Activated naive CD4-positive, alpha-beta T cell treated with anti-CD3 and anti-CD28 coated beads for 36 hours (primary cell): ENCODE measurements at regions not wholly inside any gene's neighbourhood (a gene's known extent, or its start where the extent isn't known, plus 50 kb on each side); places are given as distances from the start of the nearest gene placed in this dataset.

ENCODE experiments used
- CTCF ChIA-PET: fragments of 350-600 bp; sonication (Branson Sonifier 250); formaldehyde crosslinking; loops from one replicate; lab custom pipeline; 2021; ENCODE audit warnings: antibody characterized with exemption; lab: Charles Lee
- DNase-seq: peaks from one replicate; pipeline ENCODE4 v3.0.0-alpha.2; 2020
- H3K27ac Mint-ChIP-seq: one replicate; pipeline ENCODE4 v1.8.0; 2021; ENCODE audit warnings: mild to moderate bottlenecking, mixed read lengths
- H3K27me3 Mint-ChIP-seq: one replicate; pipeline ENCODE4 v1.8.0; 2021; ENCODE audit warnings: low read depth, mixed read lengths
- H3K36me3 Mint-ChIP-seq: one replicate; pipeline ENCODE4 v1.8.0; 2021; ENCODE audit warnings: low read depth, mixed read lengths
- H3K4me1 Mint-ChIP-seq: one replicate; pipeline ENCODE4 v1.8.0; 2021; ENCODE audit warnings: low read depth, mixed read lengths
- H3K4me3 Mint-ChIP-seq: one replicate; pipeline ENCODE4 v1.8.0; 2021; ENCODE audit warnings: mild to moderate bottlenecking, moderate library complexity, mixed read lengths
- H3K9me3 Mint-ChIP-seq: one replicate; pipeline ENCODE4 v1.8.0; 2021; ENCODE audit warnings: mixed read lengths
- intact Hi-C: fragments of 100-400 bp; cut with micrococcal nuclease; formaldehyde crosslinking; loops from one replicate; pipeline ENCODE4 v1.15.1; 2023

GRCh38 chr6:169022079-169022478, 231.6 kb downstream of the THBS2 start:
- Mint-ChIP-seq H3K4me1 (no peaks in the 10 kb centered on the region), H3K36me3 (peaks cover 3% of the 10 kb centered on the region), H3K4me3 (no peak overlapping the region), H3K9me3 (peaks cover 6% of the 10 kb centered on the region), H3K27ac (no peak overlapping the region), H3K27me3 (peaks cover 14% of the 10 kb centered on the region)
- intact Hi-C loops: no loop called here
- no peak for DNase-seq
- CTCF ChIA-PET: no interaction called here

- no peaks in the 10 kb centered on the region for H3K4me1 Mint-ChIP-seq
- CTCF ChIA-PET: no interaction called here
- H3K9me3 Mint-ChIP-seq: peaks cover 11% of the 10 kb centered on the region
- DNase-seq: no peak
- peaks cover 19% of the 10 kb centered on the region for H3K27me3 Mint-ChIP-seq
- intact Hi-C loops: no loop called here
- peaks cover 5% of the 10 kb centered on the region for H3K36me3 Mint-ChIP-seq
- no peak overlapping the region for H3K27ac Mint-ChIP-seq
- H3K4me3 Mint-ChIP-seq: no peak overlapping the region
These were observed 232.8 kb downstream of the THBS2 start for GRCh38 chr6:169020821-169021220.

GRCh38 chr6:169019727-169020491, 233.7 kb downstream of the THBS2 start:
- Mint-ChIP-seq H3K4me3 (no peak overlapping the region), H3K36me3 (peaks cover 5% of the 10 kb centered on the region), H3K9me3 (peaks cover 11% of the 10 kb centered on the region), H3K27ac (no peak overlapping the region), H3K27me3 (peaks cover 22% of the 10 kb centered on the region), H3K4me1 (no peaks in the 10 kb centered on the region)
- intact Hi-C loops: no loop called here
- no peak for DNase-seq
- CTCF ChIA-PET: no interaction called here

- intact Hi-C loops: no loop called here
- Mint-ChIP-seq H3K4me1 (no peaks in the 10 kb centered on the region), H3K27me3 (peaks cover 22% of the 10 kb centered on the region), H3K36me3 (peaks cover 5% of the 10 kb centered on the region), H3K4me3 (no peak overlapping the region), H3K27ac (no peak overlapping the region), H3K9me3 (peaks cover 11% of the 10 kb centered on the region)
- no peak for DNase-seq
- CTCF ChIA-PET: no interaction called here
These were observed 234.5 kb downstream of the THBS2 start for GRCh38 chr6:169019111-169019510.

GRCh38 chr6:169016758-169017157, 236.9 kb downstream of the THBS2 start:
- Mint-ChIP-seq H3K36me3 (peaks cover 5% of the 10 kb centered on the region), H3K4me1 (no peaks in the 10 kb centered on the region), H3K9me3 (peaks cover 11% of the 10 kb centered on the region), H3K27me3 (peaks cover 22% of the 10 kb centered on the region), H3K4me3 (no peak overlapping the region), H3K27ac (no peak overlapping the region)
- CTCF ChIA-PET: interaction anchor here (0.7 kb wide), 1 partner anchor 279 kb away, joined by 3 read pairs; no protein-coding TSS in a partner anchor
- intact Hi-C loops: no loop called here
- no peak for DNase-seq

- H3K4me3 Mint-ChIP-seq: no peak overlapping the region
- H3K9me3 Mint-ChIP-seq: peaks cover 11% of the 10 kb centered on the region
- H3K36me3 Mint-ChIP-seq: peaks cover 5% of the 10 kb centered on the region
- peaks cover 16% of the 10 kb centered on the region for H3K27me3 Mint-ChIP-seq
- H3K27ac Mint-ChIP-seq: no peak overlapping the region
- no peaks in the 10 kb centered on the region for H3K4me1 Mint-ChIP-seq
- CTCF ChIA-PET: no interaction called here
- intact Hi-C loops: no loop called here
- DNase-seq: no peak
These were observed 239.1 kb downstream of the THBS2 start for GRCh38 chr6:169014211-169015197.

GRCh38 chr6:169009628-169010027, 244.0 kb downstream of the THBS2 start:
- intact Hi-C loops: no loop called here
- no peaks in the 10 kb centered on the region for H3K27me3 Mint-ChIP-seq
- CTCF ChIA-PET: no interaction called here
- no peaks in the 10 kb centered on the region for H3K4me1 Mint-ChIP-seq
- DNase-seq: no peak
- no peak overlapping the region for H3K27ac Mint-ChIP-seq
- no peak overlapping the region for H3K4me3 Mint-ChIP-seq
- no peaks in the 10 kb centered on the region for H3K36me3 Mint-ChIP-seq
- H3K9me3 Mint-ChIP-seq: no peaks in the 10 kb centered on the region

- no peak for DNase-seq
- Mint-ChIP-seq H3K27ac (no peak overlapping the region), H3K9me3 (no peaks in the 10 kb centered on the region), H3K36me3 (no peaks in the 10 kb centered on the region), H3K27me3 (no peaks in the 10 kb centered on the region), H3K4me3 (no peak overlapping the region), H3K4me1 (no peaks in the 10 kb centered on the region)
- intact Hi-C loops: no loop called here
- CTCF ChIA-PET: no interaction called here
These were observed 244.9 kb downstream of the THBS2 start for GRCh38 chr6:169008641-169009257.

GRCh38 chr6:169005166-169005565, 248.5 kb downstream of the THBS2 start:
- H3K4me3 Mint-ChIP-seq: no peak overlapping the region
- intact Hi-C loops: no loop called here
- CTCF ChIA-PET: no interaction called here
- H3K27ac Mint-ChIP-seq: no peak overlapping the region
- no peaks in the 10 kb centered on the region for H3K36me3 Mint-ChIP-seq
- no peaks in the 10 kb centered on the region for H3K9me3 Mint-ChIP-seq
- no peaks in the 10 kb centered on the region for H3K4me1 Mint-ChIP-seq
- no peak for DNase-seq
- H3K27me3 Mint-ChIP-seq: peaks cover 1% of the 10 kb centered on the region

GRCh38 chr6:169000022-169000421, 253.6 kb downstream of the THBS2 start:
- H3K27ac Mint-ChIP-seq: no peak overlapping the region
- peaks cover 1% of the 10 kb centered on the region for H3K27me3 Mint-ChIP-seq
- CTCF ChIA-PET: no interaction called here
- H3K9me3 Mint-ChIP-seq: no peaks in the 10 kb centered on the region
- no peaks in the 10 kb centered on the region for H3K36me3 Mint-ChIP-seq
- H3K4me1 Mint-ChIP-seq: no peaks in the 10 kb centered on the region
- intact Hi-C loops: no loop called here
- DNase-seq: no peak
- no peak overlapping the region for H3K4me3 Mint-ChIP-seq

GRCh38 chr6:168999392-168999791, 254.3 kb downstream of the THBS2 start:
- Mint-ChIP-seq H3K4me3 (no peak overlapping the region), H3K27me3 (peaks cover 1% of the 10 kb centered on the region), H3K36me3 (no peaks in the 10 kb centered on the region), H3K27ac (no peak overlapping the region), H3K4me1 (no peaks in the 10 kb centered on the region), H3K9me3 (no peaks in the 10 kb centered on the region)
- no peak for DNase-seq
- intact Hi-C loops: no loop called here
- CTCF ChIA-PET: no interaction called here

GRCh38 chr6:168996356-168996625, 257.4 kb downstream of the THBS2 start:
- CTCF ChIA-PET: no interaction called here

More at GRCh38 chr6:168996356-168996625, 257.4 kb downstream of the THBS2 start:
- H3K4me3 Mint-ChIP-seq: no peak overlapping the region
- H3K27me3 Mint-ChIP-seq: peaks cover 1% of the 10 kb centered on the region
- H3K9me3 Mint-ChIP-seq: no peaks in the 10 kb centered on the region
- DNase-seq: no peak
- H3K27ac Mint-ChIP-seq: no peak overlapping the region
- intact Hi-C loops: no loop called here
- no peaks in the 10 kb centered on the region for H3K4me1 Mint-ChIP-seq
- H3K36me3 Mint-ChIP-seq: no peaks in the 10 kb centered on the region
